ENCODE measurements at regions not wholly inside any gene's neighbourhood (a gene's known extent, or its start where the extent isn't known, plus 50 kb on each side); places are given as distances from the start of the nearest gene placed in this dataset.

DNA sequence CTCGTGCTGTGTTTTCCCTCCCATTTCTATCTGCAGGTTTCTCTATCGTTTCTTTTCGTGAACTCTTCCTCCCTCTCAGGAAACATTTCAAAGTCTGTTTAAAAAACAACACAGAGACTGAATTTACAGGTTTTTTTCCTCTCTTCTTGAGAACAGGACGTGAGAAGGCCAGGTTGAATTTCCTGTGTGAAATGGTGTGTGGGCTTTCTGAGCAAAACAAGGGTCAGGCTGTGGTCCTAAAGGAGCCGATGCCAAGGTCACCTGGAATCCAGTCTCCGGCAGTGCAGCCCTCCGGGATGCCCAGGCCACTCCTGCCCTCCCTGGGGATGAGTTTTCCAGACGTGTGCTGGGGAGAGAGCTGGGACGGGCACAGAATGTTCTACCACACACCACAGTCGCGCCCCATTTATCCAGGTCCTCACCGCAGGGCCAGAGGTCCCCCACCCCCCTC, 62.7 kb upstream of the RUNX3 start:
- DNase-seq (ENCODE audit: extremely low spot score in 2 of 2): no peak
- Histone ChIP-seq H3K27me3 (no peaks in the 10 kb centered on the region), H3K4me1 (no peaks in the 10 kb centered on the region), H3K9me3 (no peaks in the 10 kb centered on the region), H3K4me3 (no peak overlapping the region), H3K36me3 (no peaks in the 10 kb centered on the region), H3K27ac (no peak overlapping the region)
- intact Hi-C loops (cut with DNase I): no loop called here
- TF ChIP-seq POLR2AphosphoS5 (IDR thresholded peaks at IDR 0.05; ENCODE audit: insufficient read depth in 1 of 2, low read depth in 1 of 2) (peak in 1 of 2 donors; percentile 61), POLR2A (IDR thresholded peaks at IDR 0.05) (no peak)
- TF ChIP-seq, protein P1, sequence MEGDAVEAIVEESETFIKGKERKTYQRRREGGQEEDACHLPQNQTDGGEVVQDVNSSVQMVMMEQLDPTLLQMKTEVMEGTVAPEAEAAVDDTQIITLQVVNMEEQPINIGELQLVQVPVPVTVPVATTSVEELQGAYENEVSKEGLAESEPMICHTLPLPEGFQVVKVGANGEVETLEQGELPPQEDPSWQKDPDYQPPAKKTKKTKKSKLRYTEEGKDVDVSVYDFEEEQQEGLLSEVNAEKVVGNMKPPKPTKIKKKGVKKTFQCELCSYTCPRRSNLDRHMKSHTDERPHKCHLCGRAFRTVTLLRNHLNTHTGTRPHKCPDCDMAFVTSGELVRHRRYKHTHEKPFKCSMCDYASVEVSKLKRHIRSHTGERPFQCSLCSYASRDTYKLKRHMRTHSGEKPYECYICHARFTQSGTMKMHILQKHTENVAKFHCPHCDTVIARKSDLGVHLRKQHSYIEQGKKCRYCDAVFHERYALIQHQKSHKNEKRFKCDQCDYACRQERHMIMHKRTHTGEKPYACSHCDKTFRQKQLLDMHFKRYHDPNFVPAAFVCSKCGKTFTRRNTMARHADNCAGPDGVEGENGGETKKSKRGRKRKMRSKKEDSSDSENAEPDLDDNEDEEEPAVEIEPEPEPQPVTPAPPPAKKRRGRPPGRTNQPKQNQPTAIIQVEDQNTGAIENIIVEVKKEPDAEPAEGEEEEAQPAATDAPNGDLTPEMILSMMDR (IDR thresholded peaks at IDR 0.05): no peak

DNA sequence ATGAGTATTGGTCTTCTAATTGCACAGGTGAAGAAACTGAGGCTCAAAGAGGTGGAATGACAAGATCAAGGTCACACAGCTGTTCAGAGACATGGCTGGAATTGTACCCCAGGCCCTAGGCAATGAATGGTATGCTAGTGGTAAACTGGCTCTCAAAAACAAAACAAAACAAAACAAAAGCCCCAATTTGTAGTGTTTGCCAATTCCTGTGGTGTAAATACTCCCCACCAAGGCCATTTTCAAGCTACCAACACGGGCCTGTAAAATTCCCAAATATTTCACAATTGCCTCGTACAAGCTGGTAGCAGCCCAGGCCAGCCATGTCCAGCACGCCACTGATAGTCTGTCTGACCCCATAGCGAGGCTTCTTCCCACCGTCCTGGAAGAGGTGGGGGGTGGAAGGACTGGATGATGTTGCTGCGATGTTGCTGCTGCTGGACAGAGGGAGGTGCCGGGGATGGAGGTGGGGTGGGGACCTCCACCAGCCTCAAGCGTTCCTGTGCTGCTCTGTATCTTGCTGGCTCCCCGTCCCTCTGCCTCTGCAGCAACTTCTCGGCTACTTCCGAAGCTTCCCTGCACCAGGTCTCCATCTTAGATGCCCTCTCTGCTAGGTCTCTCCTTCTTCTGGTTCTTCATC, 62.2 kb upstream of the RUNX3 start:
- H3K36me3 ChIP-seq: no peaks in the 10 kb centered on the region
- no peak overlapping the region for H3K4me3 ChIP-seq
- TF ChIP-seq POLR2AphosphoS5 (IDR thresholded peaks at IDR 0.05; ENCODE audit: insufficient read depth in 1 of 2, low read depth in 1 of 2) (no peak), POLR2A (IDR thresholded peaks at IDR 0.05) (no peak)
- TF ChIP-seq, protein P1 (IDR thresholded peaks at IDR 0.05): no peak

DNA sequence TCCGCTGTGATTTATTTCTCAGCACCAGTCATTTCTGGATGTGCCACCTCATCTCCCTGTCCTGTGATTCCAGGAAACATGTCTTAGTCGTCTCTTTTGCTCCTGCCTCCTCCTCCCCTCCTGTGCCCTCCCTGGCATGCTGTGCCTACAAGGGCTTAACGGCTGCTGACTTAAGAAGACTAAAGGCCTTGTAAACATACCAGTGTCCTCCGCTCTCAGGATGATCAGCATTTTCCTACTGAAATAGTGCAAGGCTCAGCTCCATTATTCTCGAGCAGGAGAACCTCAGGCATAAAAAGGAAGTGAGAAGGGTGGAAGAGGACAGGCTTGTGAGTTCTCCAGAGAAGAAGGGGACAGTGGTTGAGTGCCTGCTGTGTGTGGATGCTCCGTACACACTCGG, 61.6 kb upstream of the RUNX3 start:
- Histone ChIP-seq H3K4me3 (no peak overlapping the region), H3K9me3 (no peaks in the 10 kb centered on the region), H3K4me1 (no peaks in the 10 kb centered on the region), H3K27me3 (no peaks in the 10 kb centered on the region), H3K27ac (no peak overlapping the region), H3K36me3 (no peaks in the 10 kb centered on the region)
- intact Hi-C loops (cut with DNase I): no loop called here
- DNase-seq (ENCODE audit: extremely low spot score in 2 of 2): no peak
- TF ChIP-seq, protein P1 (IDR thresholded peaks at IDR 0.05): no peak
- no peak for TF ChIP-seq POLR2AphosphoS5 (IDR thresholded peaks at IDR 0.05; ENCODE audit: insufficient read depth in 1 of 2, low read depth in 1 of 2)
- TF ChIP-seq POLR2A (IDR thresholded peaks at IDR 0.05): no peak

More for the DNA sequence above, 62.2 kb upstream of the RUNX3 start:
- H3K9me3 ChIP-seq: no peaks in the 10 kb centered on the region
- H3K4me1 ChIP-seq: no peaks in the 10 kb centered on the region
- no peak for DNase-seq (ENCODE audit: extremely low spot score in 2 of 2)
- no peaks in the 10 kb centered on the region for H3K27me3 ChIP-seq
- no peak overlapping the region for H3K27ac ChIP-seq
- intact Hi-C loops (cut with DNase I): no loop called here

DNA sequence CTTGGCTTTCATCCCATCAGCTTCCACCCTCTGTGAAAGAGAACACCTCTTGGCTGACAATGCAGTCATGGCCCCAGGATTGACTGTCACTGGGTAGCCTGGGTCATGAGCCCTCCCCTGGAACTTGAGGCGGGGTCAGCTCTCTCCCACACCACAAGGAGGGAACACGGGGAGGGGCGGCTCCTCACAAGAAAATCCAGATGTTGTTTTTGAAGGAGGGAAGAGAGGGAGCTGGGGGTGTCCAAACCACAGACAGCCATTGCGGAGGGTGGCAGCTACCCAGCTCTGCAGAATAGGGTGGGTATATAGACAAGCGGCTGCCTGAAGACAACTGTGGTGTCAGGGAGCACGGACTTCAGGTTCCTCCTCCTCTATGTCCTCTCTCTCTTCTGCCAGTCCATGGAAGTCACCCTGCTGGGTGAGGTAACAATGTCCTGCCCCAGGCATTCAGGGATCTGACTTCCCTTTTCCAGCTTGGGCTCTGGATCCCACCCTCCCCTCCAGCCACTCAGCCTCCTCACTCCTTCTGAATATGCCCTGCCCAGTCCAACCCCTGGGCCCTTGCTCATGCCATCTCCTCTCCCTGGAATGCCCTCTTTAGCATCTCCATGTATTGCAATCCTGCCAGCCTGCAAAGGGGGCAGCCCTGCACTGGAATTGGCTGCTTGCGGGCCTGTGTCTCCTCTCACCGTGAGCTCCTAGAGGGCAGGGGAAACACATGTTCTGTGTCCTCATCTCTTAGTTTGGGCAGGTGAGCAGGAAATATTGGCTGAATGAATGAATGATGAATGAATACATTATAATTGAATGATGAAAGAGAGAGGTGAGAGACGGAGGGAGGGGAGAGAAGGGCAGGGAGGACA, 60.9 kb upstream of the RUNX3 start:
- H3K27ac ChIP-seq: no peak overlapping the region
- no peak for DNase-seq (ENCODE audit: extremely low spot score in 2 of 2)
- TF ChIP-seq, protein P1 (IDR thresholded peaks at IDR 0.05): no peak
- no peak for TF ChIP-seq POLR2A (IDR thresholded peaks at IDR 0.05)
- TF ChIP-seq POLR2AphosphoS5 (IDR thresholded peaks at IDR 0.05; ENCODE audit: insufficient read depth in 1 of 2, low read depth in 1 of 2): no peak
- no peaks in the 10 kb centered on the region for H3K4me1 ChIP-seq
- intact Hi-C loops (cut with DNase I): no loop called here
- no peaks in the 10 kb centered on the region for H3K9me3 ChIP-seq
- H3K27me3 ChIP-seq: no peaks in the 10 kb centered on the region
- H3K36me3 ChIP-seq: no peaks in the 10 kb centered on the region
- H3K4me3 ChIP-seq: no peak overlapping the region

DNA sequence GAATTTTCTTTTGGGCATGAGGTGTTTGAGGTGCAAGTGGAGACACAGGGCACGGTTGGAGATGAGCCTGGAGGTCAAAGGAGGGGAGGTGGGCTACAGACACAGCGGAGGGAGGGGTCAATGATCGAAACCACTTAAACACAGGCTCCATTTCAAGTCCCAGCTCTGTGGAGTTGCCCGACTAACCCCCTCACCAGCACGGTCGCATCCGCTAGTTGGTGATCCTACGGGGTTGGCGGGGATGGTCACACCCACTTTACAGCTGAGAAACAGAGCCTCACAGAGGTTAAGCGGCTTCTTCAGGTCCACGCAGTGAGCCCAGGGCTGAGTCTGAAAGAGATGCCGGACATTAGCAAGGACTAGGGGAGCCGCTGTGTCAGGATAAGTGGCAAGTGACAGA, 60.1 kb upstream of the RUNX3 start:
- no peak for DNase-seq (ENCODE audit: extremely low spot score in 2 of 2)
- no peak overlapping the region for H3K4me3 ChIP-seq
- no peaks in the 10 kb centered on the region for H3K4me1 ChIP-seq
- no peaks in the 10 kb centered on the region for H3K27me3 ChIP-seq
- H3K27ac ChIP-seq: no peak overlapping the region
- H3K36me3 ChIP-seq: no peaks in the 10 kb centered on the region
- H3K9me3 ChIP-seq: no peaks in the 10 kb centered on the region
- TF ChIP-seq, protein P1 (IDR thresholded peaks at IDR 0.05): no peak
- no peak for TF ChIP-seq POLR2AphosphoS5 (IDR thresholded peaks at IDR 0.05; ENCODE audit: insufficient read depth in 1 of 2, low read depth in 1 of 2)
- no peak for TF ChIP-seq POLR2A (IDR thresholded peaks at IDR 0.05)
- intact Hi-C loops (cut with DNase I): no loop called here
